NCI-H2107 treated with DMSO at 0.1 percent for 48 hours (cell line): ENCODE measurements at regions not wholly inside any gene's neighbourhood (a gene's known extent, or its start where the extent isn't known, plus 50 kb on each side); places are given as distances from the start of the nearest gene placed in this dataset.

Source experiments
- DNase-seq: peaks from one replicate; lab custom pipeline; 2025; ENCODE audit not compliant: unreplicated experiment; lab: John Stamatoyannopoulos, UW

- DNase-seq = no peak
Observed at GRCh38 chr2:41937921-41938708, 109.7 kb upstream of the PKDCC start.

DNA sequence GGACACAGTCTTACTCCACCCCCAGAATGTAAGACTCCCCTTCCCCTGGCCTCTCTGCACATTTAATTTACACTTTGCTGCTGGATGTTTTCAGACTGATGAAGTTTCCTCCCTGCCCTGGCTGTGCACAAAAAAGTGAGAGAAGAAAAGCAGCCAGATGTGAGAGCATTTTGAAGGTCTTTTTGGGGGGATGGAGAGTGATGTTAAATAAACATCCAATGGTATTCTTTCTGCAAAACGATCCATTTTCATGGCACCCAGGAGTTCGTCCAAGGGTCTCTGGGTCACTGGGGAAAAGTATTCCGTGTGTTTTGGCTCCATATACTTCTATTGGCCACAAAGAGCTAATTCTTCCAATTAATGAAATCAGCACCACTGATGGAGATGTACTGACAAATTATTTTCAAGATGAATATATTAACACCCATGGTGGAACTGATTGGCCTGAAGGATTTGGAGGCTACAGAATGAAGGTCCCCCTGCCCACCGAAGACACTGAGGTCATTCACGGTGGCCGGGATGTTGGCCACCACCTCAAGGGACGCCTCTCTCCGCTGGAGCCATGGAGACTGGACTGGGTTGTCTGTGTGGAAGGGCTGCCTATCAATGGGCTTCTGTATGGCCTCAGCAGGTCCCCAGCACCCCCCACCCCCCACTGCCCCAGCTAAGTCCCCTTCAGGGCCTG lies 107.6 kb upstream of the PKDCC start:
- no peak for DNase-seq

DNA sequence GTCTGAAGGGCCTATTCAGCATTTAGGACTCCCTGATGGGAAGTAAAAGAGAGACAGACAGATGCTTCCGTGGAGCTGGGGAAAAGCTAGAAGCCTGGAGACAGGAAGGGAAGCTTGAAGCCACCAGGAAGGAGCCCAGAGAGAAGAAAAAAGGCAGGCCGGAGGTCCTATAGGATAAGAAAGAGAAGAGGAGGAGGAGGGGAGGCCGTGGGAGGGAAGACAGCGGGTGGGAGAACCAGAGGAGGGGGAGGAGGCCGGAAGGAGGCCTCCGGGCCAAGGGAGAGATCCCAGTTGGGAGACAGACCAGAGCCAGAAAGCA lies 107.1 kb upstream of the PKDCC start:
- no peak for DNase-seq

- DNase-seq = no peak
Observed at GRCh38 chr2:41941831-41942230, 106.0 kb upstream of the PKDCC start.

DNA sequence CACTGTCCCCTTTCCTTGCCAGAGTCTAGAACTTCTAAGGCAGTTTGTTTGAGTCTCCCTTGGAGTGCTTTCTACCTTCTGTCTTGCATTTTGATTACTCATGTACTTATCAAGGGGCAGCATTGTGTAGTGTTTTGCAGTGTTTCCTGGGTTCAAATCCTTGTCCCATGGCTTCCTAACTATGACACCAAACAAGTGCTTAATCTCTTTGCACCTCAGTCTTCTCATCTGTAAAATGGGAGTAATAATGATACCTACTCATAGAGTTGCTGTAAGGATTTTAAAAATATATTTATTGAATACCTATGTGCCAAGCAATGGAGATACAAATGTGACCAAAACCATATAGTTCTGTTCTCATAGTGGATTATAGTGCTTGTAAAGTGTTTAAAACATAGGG lies 105.5 kb upstream of the PKDCC start:
- no peak for DNase-seq

DNA sequence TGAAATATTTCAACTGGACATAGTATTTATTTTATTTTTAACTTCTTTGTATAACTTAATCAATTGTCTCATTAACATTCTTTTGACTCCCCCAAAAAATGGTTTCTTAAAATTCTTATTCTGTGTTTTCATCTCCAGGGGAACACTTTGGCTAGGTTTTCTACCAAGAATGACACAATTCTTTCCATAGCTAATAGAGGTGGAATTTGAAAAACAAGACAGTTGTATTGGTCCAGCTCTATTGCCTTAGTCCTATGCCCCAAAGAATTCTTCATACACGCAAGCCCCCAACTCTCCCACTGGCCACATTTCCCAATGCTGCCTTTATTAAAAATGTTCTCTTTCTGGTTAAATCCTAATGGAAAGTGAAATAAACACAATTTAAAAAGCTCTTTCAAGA lies 104.7 kb upstream of the PKDCC start:
- no peak for DNase-seq

DNA sequence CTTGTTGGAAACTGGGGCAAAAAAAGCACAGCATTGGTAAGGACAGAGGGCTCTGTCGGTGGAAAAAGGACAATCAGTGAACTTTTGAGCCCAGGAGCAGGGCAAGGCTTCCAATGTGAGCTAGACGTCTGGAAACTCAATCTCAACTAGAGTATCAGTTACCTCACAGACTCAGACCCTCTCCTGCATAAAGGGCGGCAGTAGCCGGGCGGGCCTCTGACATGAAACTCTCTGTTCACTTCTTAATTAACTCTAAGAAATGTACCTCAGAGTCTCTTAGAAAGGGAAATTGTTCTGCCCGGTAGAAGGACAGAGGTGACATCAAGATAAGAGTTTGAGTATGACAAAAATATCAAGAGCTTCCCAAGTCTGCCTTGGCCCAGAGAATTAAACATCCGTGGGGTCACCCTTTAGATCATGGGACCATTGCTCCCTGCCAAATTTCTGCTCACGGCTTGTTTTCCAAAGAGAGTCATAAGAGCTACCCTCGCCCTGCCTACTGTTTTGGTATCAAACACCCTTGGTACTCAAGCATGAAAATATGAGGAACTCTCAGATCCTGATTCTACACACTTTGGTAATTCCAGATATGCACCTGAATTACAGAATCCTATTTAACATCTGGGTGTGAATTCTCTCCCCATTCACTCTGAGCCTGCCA lies 103.5 kb upstream of the PKDCC start:
- DNase-seq = no peak

DNA sequence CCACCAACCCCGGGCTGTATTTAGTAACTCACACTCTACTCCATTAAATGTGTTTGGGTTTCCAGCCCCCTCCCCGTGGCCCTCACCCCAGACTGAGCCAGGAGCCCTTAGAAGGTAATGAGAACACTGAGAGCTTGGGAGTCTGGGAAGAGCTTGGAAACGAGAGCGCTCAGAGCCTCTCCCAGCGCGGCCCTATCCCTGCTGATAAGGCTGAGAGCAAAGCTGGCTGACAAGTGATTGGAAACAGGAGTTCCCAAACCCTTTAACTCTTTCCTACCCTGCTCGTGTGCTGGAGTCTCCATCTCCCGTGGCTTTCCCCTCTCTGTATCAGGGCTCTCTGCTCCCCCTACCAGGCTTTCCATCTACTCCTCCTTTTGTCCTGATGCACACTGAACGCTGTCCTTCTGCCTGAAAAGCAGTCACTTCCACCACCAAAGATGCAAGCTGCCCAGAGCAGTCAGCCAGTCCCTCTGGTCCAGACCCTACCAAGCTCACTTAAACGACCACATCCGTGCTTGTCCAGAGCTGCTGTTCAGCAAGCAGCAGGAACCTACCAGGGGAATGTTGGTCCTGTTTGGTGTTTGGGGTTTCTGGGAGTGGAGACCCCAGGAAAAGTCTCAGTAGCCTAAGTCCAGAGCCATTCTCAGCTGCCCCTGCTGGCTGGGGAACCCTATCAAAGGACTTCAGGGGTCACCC lies 100.0 kb upstream of the PKDCC start:
- no peak for DNase-seq

GRCh38 chr2:41948397-41948763 lies 99.4 kb upstream of the PKDCC start:
- DNase-seq = no peak

DNA sequence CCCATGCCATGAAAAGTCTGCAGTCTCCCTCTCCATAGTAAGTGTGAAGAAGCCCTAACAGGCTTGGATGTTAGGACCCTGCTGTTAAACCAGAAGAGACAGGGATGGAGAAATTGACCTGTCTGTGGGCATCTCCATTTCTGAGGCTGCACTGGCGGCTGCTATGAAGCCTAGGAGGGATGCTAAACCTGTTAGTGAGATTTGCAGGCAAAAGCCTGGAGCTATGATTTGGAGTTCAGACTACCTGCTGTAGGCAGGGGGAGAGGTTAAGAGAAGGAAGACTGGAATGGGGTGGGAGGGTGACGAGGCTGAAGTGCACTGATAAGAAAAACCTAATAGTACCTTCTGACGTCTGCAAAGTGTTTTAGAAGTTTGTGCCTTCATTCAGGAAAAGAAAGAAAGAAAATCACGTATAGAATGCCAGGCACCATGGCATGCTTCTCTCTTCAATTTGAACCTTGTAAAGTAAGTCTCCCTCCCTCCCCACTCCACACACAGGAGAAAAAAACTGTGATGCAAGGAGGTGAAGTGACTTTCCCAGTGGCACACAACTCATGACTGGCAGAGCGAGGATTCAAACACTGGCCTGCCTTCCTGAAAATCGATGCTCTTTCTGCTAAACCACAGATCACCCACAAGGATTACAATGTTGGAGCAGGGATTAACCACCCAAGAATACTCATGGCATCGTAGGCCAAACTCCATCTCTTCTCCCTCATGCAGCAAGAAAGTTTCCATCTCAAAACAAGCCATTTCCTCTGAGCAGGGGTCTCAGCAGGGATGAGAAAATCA lies 98.5 kb upstream of the PKDCC start:
- no peak for DNase-seq

- DNase-seq = no peak
Observed at GRCh38 chr2:41949883-41950665, 97.7 kb upstream of the PKDCC start.

- DNase-seq = no peak
Observed at GRCh38 chr2:41950666-41950960, 97.2 kb upstream of the PKDCC start.

DNA sequence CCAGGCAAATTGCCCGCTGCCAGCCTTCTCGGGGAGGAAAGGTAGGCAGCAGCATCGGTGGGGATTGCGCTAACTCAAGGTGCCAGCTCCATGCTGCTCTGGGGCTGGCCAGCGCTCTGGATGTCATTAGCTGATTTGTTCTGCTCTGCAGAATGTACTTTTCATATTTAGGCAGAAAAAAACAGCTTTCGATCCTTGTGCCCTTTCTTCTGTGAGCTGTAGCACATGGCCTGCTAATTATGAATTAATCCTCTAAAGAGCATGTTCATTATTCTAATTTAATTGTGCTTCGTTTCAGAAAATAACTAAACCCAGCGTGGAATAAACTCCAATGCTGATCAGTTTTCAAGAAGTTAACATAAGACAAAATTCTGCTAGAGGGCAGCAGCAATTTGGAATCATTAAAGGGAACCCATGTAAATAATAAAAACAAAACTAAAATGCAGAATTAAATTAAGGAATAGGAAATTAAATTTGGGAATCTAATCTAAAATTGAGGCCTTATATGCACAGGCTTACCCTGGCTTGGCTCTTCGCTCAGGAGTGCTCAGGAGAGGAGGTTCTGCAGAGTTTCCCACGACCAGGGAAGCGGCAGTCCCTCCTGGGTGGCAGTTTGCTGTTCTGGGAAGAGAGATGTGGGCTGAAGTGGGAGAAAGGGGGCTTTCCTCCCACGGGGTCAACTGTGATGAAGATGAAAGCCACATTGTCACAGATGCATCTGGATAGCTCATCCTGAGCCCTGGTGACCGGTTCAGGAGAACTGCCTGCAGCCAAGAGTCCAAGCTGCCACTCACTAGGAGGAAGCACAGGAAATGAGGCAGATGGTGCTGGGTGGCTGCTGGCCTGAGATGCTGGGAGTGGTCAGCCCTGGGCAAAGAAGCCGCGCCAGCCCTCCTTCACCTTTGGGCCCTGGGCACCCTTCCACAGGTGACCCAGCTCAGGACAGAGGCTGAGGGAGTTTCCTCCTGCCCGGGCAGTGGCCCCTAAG lies 93.2 kb upstream of the PKDCC start:
- no peak for DNase-seq

- DNase-seq = no peak
Observed at GRCh38 chr2:41955316-41956043, 92.3 kb upstream of the PKDCC start.

DNA sequence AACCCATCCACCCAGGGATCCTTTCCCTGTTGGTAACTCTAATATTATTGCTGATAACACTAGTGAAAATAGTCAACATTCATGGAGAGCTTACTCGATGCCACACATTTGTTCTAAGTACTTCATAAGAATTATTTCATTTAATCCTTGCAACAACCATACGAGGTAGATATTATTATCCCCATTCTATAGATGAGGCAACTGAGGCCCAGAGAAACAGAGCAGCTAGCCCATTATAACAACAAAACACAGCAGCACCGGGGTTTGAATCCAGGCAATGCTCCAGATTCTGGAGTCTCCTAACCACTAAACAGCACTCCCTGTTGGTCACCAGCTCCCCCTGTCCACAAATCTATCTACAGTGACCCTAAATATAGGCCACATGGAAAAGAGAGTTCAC lies 90.4 kb upstream of the PKDCC start:
- DNase-seq = no peak

GRCh38 chr2:41958251-41958650 lies 89.6 kb upstream of the PKDCC start:
- no peak for DNase-seq

GRCh38 chr2:41958775-41959174 lies 89.0 kb upstream of the PKDCC start:
- no peak for DNase-seq

DNA sequence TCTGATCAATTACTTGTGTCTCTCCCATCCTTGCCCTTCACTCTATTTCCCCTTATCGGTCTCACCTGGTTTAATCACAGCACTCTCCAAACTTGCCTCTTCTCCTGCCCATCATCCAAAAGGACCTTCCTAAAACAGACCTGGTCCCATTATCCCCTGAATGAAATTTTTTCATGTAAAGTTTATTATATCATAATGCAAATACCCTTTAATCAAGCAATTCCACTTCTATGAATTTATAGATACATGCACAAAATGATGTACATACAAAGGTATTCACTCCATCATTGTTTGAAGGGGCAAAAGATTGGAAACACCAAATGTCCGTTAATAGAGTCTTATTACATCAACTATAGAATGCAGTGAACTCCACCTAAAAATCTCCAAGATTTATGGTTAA lies 88.1 kb upstream of the PKDCC start:
- no peak for DNase-seq
